Heart left ventricle (tissue), 13 donors: ENCODE measurements at regions not wholly inside any gene's neighbourhood (a gene's known extent, or its start where the extent isn't known, plus 50 kb on each side); places are given as distances from the start of the nearest gene placed in this dataset.

Experiments used
- CTCF ChIP-seq, 12 donors: fragments of 200-600 bp; sonication (generic) in 4 of 12; IDR thresholded peaks; one replicate each; pipeline versions ENCODE4 v1.5.0 to v1.8.0; 2018 to 2022; ENCODE audit warnings: antibody characterized with exemption in 12 of 12, mild to moderate bottlenecking in 5 of 12
- POLR2A ChIP-seq, 2 donors: fragments of 450-650 bp; IDR thresholded peaks; one replicate each; pipeline ENCODE4 v1.6.1; 2017; ENCODE audit warnings: antibody characterized with exemption in 2 of 2, mild to moderate bottlenecking in 2 of 2, moderate library complexity in 2 of 2
- donor health status: ischemic (EF 13 %, LVEDD 7.1; RV severe dilation, severe dysfunction).
- donor health status: DM: no; HTN: yes; CAD: no.
- donor health status: DM: no; HTN: no; CAD: no.
- donor health status: ischemic (EF 25% LVEDD 6.9; RV normal size, moderate dysfunction).
- donor health status: ischemic (EF 25% LVEDD 5.7; RV mildly dilated, moderate dysfunction).
- donor health status: ischemic (EF 35%, LVEDD 5.7; RV mildly dilated, moderate dysfunction).
- donor health status: nonischemic (EF 11% LVEDD 7.7; RV severe dilation, severe dysfunction).
- donor health status: DM: yes; HTN: yes; CAD: no.
- donor health status: PGD.
- donor health status: ischemic (EF 29% LVEDD 5.4; RV normal size, mild dysfunction).
- donor health status: nonischemic (EF 23%, LVEDD 6.1; RV moderate dilation, normal function).

DNA sequence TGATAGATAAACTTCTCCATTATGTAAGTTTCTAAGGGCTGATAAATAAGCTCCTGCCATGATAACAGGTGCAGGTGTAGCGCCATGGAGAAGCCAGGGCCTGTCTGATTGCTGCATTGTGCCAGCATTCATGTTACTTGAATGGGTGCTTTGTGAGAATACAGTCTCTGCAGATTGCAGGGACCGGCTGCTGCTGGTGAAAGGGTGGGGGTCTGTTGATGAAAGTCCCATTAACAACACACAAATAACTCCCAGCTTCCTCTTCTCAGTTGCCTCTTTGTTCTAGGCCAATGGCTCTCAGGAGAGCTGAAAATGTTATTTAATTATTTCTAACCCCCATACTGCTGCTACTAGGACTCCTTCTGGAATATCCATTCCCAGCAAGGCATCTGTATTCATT is 77.2 kb downstream of the RTP4 start:
- no peak for TF ChIP-seq CTCF (IDR thresholded peaks at IDR 0.05)
- TF ChIP-seq POLR2A (IDR thresholded peaks at IDR 0.05) = no peak
